GM21515 (cell line): ENCODE measurements at regions not wholly inside any gene's neighbourhood (a gene's known extent, or its start where the extent isn't known, plus 50 kb on each side); places are given as distances from the start of the nearest gene placed in this dataset.

Experiments used
- ATAC-seq: cut with Tn5 transposase; IDR thresholded peaks from one replicate; pipeline ENCODE4 v1.9.1; 2021; ENCODE audit not compliant: unreplicated experiment

DNA sequence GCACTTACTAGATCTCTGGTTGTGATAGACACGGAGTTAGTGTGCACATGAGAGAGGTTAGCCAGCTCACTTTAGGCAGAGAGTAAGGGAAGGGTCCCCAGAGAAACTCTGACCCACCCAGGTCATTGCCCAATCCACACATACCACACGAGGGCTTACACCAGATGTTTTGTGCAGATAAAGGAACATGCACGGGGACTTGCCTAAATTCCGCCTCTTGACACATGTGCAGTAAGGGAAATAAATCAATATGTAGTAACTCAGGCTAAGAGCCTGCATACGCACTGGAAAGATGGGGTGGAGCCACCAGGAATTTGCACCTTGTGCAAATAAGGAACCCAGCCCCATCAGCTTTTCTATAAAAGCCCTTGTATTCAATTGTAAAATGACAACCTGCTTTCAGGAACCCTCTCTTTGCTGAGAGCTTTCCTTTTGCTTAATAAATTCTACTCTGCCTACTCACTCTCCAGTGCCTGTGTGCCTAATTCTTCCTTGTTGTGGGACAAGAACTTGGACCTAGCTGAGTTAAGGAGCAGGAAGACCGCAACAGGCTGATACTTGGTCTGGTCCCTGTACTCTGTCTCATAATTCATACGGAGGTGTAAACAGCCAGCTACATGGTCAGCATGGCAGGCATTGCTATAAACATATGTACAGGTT, 120.2 kb downstream of the EMP1 start:
- ATAC-seq, result no peak

- no peak for ATAC-seq
Measured at GRCh38 chr12:13313886-13314285, 117.4 kb downstream of the EMP1 start.

DNA sequence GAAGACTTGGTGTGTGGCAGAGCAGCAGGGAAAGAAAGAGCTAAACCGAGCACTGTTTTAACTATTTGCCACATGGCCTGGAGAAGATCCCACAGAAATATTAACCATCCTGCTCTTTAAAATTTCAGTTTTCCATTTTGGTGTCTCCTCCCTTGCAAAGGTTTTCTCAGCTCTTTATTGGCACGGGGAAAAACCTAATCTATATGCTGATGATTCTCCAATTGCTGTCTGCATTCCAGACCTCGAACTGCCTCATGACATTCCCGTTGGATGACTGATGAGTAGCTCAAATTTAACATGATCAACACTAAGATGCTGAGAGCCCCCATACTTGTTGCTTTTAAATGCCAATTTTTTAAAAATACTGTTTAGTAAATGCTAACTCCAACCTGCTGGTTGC, 115.0 kb downstream of the EMP1 start:
- ATAC-seq, result no peak

DNA sequence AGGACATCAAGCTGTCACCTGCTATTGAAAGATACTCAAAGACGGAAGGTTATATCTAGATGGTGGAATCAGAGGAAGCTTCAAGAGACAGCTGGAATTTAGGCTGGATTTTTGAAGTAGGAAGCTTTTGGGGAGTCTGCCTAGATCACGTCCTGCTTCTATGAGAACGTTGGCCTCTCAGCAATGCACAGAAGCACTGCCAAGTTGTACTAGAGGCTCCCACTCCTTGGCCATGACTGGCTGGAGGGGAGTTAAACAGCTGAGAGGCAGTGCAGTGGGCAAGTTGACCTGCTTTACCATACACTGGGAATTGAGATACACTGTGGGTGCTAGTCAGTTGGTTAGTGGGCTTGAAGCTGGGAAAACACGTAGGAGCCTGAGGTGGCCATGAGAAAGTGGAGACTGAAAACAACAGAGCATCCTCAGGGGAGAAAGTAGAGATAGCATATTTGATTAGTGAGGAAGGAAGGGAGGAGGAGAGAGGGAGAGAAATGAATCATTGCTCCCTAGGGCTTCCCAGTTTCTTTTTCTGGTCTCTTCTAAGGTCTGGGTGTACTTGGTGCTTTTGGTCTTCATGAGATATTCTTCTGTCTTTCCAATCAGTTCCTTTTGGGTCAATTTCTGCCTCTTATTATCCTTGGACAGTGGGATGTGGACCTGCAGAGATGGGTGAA, 110.8 kb downstream of the EMP1 start:
- no peak for ATAC-seq

DNA sequence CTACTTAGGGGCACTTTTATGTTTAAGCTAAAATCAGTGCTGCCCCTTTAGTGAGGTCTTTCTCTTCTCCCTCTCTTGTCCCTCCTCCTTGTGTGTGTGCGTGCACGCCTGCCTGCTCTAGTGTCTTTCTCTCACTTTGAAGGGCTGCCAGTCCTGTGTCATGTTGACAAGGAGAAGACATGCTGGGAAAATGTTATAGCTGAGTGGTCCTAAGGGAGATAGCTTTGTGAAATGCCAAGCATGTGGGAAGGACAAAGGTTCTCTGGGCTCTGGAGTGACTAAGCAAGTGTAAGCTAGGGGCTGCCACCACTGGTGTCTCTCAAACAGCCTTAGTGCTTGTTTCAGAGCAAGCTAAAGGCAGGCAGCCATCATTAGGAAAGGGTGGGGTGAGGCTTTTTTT, 108.4 kb downstream of the EMP1 start:
- no peak for ATAC-seq

GRCh38 chr12:13299457-13299856, 102.9 kb downstream of the EMP1 start:
- ATAC-seq, result no peak

DNA sequence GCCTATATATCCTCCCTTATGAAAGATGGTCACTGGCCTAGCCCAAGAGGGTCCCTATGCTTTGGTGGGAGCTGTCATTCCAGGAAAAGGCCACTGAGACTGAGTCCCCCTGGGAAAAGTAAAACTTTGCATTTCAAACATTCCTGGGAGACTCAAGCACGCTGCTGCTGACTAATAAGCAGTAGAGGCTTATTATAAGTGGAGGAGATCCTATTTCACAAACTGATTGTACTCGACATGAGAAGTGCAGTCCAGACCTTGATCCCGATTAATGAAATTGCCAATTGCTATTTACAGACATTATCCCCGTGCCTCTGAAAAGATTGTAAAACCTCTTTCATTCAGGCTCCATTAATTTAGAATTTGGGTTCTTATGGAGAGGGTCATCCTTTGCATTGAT, 96.6 kb downstream of the EMP1 start:
- no peak for ATAC-seq

- no peak for ATAC-seq
Measured at GRCh38 chr12:13289653-13290289, 93.2 kb downstream of the EMP1 start.

DNA sequence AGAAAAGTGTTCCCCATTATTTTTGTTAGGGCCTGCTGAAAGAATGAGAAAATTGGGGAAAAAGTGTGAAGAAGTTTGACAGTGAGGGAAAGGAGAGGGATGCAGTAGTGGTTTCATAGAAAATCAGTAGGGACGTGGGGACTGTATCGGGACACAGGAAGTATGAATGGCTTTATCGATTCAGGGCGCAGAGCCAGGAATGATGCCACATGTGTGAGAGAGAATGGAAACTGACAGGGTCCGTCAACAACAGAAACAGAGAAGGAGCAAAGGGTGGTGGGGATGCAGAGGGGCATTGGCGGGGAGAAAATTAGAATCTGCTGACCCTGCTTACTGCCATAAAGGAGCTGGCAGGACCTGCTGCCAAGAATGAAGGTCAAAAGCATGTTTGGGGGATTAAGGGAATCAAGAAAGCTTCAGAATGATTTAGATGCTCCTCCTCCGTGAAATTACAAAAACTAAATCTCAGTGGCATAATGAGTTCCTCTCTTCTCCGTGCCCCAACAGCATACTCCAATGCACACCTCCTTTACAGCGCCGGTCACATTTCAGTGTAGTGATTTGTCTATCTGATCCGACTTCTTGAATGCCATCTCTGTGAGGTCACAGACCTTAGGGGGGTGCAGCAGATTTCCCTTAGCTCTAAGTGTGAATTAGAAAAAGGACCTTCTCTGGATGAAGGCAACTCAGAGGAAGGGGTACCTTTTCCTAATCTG, 92.6 kb downstream of the EMP1 start:
- ATAC-seq, result no peak

- no peak for ATAC-seq
Measured at GRCh38 chr12:13288501-13288900, 92.0 kb downstream of the EMP1 start.

DNA sequence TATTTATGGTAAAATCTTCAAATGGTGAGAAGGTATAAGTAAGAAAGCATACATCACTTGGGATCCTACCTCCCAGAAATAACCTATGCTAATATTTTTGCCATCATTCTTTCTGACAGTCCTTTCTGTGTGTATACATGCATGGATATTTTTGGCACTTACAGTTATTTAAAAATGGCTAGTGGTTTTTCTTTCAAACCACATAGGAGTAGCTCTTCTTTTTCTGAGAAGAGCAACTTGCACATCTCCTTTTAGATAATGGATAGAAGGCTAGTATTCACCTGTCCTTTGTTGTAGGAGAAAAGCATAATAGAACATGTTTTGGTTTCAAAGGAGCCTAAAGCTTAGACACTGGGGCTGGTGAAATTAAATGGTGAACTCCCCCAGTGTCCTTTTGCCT, 87.3 kb downstream of the EMP1 start:
- no peak for ATAC-seq

GRCh38 chr12:13282861-13283260, 86.3 kb downstream of the EMP1 start:
- ATAC-seq, result no peak

DNA sequence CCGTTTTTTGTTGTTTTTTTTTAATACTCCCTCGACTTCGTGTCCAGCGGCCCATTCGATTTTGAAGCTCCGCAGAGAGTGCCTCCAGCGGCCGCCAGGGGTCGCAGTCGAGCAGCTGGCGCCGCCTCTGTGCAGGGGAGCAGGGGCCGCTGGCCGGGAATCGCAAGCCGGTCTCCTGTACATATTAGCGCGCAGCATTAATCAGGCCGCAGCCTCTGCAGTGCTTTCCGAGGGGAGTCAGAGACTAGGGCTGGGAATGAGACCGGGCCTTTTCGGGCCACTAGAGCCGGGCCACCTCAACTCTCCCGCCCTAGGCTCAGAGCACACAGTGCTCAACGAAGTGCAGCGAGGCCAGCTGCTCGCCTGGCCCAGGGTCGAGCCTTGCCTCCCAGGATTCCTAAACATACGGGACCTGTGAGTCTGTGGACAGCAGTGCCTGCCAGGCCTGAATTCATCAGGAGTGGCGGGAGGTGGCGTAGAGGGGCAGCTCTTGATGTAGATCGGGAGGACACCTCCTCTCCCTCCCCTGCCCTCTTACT, 81.8 kb downstream of the EMP1 start:
- peak; percentile 75 for ATAC-seq

DNA sequence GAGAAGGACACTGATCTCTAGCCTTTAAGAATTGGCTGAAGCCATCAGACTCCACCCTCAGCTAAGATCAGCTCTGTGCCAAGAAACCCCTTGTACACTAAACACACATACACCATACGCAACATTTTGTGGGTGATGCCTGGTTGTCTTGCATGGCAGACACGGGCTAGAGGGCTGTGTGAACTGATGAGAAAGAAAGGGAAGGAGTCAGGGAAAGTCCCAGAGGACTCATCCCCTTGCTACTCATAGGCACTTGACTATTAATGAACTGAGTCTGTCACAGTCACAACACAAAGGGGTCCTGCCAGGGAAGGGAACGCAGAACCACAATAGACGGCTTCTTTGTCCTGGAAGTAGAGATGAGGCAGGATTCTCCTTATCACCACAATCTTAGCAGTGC, 80.8 kb downstream of the EMP1 start:
- ATAC-seq, result no peak

GRCh38 chr12:13275241-13276085, 78.9 kb downstream of the EMP1 start:
- ATAC-seq, result no peak

DNA sequence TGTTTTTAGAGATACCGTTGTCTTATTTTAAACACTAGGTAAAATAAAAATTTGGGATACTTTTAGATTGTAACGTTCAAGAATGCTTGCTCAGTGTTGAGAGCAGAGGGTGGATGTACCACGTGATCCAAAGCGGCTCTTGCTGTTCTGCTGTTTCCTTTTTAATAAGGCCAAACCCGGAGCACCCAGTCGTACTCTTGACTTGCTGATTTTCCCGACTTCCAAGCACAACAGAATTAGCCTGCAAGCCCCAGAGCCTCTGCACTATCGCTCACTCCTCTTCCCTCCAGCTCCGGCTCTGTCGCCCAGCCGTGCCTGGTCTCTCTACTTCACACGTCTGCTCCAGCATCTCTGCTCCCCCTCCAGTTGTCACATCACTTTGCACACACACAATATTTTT, 77.3 kb downstream of the EMP1 start:
- no peak for ATAC-seq

DNA sequence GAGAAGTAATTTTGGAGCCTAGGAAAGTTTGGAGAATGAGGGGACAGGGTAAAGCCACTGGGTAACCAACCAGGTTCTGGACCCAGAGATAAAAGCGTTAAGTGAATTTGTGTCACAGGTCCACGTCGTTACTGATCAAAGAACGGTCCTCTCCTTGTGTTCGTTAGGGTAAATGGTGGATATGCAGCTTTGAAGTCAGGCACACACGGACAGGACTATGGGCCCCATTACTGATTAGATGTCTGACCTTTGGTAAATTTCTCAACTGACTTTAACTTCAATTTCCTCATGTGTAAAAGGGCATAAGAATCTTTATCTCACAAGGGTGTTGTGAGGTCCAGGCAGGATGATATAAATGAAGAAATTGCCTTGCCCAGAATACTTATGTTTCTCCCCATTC, 76.6 kb downstream of the EMP1 start:
- no peak for ATAC-seq

DNA sequence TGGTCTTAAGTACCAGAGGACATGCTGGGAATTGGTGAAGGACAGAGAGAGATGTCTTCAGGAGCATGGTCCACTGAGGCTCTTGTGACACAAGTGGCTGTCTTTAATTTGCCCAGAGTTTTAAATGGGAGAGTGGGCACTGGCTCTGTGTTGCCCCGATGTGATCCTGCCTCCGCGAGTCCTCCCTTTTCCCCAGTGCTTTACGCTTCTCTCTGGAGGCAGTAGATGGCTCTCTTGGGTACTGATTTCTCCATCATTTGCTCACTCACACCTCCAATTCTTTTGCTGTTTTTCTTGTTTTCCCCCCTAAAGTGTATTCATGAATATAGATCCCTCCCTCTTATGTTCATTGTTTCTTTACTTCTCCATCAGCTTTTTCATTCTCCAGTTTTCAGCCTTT, 74.3 kb downstream of the EMP1 start:
- ATAC-seq, result no peak
